Cardiac fibroblast (primary cell): ENCODE measurements at regions not wholly inside any gene's neighbourhood (a gene's known extent, or its start where the extent isn't known, plus 50 kb on each side); places are given as distances from the start of the nearest gene placed in this dataset.

Experiments
- DNase-seq, 2 donors: peaks; one replicate each; pipeline versions ENCODE4 v3.0.0 to v3.0.0-alpha.2; 2010; ENCODE audit warnings: low read depth in 2 of 2
- H3K4me3 ChIP-seq, 2 donors: replicated peaks in 1 of 2; 1 replicate in 1 of 2; 2 replicates in 1 of 2; pipeline ENCODE4 v1.5.1; 2011; ENCODE audit warnings: low read depth in 2 of 2, low read length in 2 of 2, mild to moderate bottlenecking in 2 of 2, moderate library complexity in 1 of 2
- TF ChIP-seq, protein P1 (sequence below): IDR thresholded peaks from one replicate; pipeline ENCODE4 v1.5.1; 2011; ENCODE audit warnings: low read depth, mild to moderate bottlenecking, low read length, inconsistent platforms

DNA sequence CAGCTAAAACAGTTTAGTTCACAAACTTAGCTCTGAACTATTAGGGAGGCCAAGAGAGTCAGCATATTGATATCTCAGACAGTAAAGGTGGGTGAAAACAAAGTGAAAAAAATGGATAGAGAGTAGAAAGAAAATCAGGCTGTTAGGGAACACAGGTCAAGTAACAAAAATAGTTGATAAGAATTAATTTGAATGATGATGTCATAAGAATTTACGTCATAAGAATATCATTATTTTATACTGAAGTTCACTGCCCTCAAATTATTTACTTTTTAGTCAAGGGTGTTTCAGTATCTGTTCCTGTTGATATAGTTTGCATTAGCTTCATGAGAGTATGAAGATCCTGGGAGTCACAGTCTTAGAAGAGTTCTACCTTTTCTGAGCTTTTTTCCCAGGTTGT, 1134.6 kb downstream of the SI start:
- no peak overlapping the region for H3K4me3 ChIP-seq
- DNase-seq: no peak
- TF ChIP-seq, protein P1, sequence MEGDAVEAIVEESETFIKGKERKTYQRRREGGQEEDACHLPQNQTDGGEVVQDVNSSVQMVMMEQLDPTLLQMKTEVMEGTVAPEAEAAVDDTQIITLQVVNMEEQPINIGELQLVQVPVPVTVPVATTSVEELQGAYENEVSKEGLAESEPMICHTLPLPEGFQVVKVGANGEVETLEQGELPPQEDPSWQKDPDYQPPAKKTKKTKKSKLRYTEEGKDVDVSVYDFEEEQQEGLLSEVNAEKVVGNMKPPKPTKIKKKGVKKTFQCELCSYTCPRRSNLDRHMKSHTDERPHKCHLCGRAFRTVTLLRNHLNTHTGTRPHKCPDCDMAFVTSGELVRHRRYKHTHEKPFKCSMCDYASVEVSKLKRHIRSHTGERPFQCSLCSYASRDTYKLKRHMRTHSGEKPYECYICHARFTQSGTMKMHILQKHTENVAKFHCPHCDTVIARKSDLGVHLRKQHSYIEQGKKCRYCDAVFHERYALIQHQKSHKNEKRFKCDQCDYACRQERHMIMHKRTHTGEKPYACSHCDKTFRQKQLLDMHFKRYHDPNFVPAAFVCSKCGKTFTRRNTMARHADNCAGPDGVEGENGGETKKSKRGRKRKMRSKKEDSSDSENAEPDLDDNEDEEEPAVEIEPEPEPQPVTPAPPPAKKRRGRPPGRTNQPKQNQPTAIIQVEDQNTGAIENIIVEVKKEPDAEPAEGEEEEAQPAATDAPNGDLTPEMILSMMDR: no peak

DNA sequence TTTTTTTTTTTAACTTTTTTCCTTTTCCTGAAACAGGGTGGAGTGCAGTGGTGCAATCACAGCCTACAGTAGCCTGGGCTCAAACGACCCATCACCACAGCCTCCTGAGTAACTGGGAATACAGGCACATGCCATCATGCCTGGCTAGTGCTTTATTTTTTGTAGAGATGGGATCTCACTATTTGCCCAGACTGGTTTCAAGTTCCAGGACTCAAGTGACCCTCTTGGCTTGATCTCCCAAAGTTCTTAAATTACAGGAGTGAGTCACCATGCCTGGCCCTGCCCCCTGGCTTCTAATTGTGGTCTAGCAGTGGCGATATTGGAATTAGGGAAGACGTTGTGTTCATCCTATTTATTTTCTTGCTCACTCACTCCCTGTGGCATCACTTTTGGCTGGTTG, 1138.4 kb downstream of the SI start:
- H3K4me3 ChIP-seq: no peak overlapping the region
- TF ChIP-seq, protein P1: no peak
- no peak for DNase-seq

DNA sequence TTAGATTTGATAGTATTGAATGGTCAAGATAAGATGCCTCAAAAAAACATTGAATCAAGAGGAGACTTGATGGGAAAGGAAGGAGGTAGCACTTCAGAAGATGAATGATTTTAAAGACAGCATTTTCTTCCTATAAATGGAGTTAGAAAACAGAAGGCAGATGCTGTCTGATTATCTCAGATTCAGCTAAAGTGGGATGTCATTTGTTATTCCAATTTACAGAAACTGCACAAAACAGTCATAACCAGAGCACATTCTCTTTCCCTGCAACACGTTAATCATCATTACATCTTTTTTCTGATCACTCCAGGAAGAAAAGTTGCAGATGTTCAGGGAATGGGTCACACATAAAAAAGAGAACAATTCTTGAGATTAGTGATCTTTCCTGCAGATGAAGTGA, 1141.8 kb downstream of the SI start:
- TF ChIP-seq, protein P1: no peak
- H3K4me3 ChIP-seq: no peak overlapping the region
- DNase-seq: no peak

DNA sequence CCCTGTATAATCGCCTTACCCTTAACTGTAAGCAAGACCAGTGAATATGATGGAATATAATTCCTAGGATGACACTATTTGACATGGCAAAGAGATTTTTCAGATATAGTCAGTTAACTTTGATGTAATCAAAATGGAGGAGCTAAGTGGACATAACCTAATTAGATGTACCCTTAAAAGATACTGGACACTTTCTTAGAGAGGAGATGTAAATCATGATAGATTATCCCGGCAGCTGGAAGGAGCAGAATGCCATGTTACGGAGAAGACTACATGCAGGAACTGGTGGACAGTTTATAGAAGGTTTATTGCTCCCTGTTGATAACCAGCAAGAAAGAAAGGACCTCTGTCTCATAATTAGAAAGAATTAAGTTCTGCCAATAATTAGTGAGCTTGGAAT, 1142.9 kb downstream of the SI start:
- no peak for DNase-seq

DNA sequence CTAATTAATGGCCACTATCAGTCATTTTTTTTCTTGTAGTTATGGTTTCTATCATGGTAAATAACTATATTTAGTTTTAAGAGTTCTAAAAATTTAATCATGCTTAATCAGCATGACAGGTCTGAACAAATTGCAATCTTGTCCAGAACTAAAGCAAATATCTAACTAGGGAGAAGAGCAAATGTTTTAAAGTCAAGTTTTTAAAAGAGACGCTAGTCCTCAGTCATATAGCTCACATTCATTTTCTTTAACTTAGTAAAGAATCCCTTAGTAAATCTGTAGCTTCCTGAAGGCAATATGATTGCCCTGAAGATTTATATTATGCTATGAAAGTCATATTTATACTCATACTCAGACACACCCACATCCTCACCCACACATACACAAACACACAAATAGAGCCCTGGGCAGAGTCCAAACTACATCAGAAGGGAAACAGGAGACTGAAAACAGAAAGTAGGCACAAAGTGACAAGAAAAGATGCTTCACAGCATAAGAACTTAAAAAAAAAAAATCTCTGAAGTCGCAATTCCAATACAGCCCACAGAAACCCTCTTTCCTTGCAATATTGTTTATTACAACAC, 1149.1 kb downstream of the SI start:
- TF ChIP-seq, protein P1: no peak
- no peak overlapping the region for H3K4me3 ChIP-seq
- DNase-seq: no peak

More for the DNA sequence above, 1142.9 kb downstream of the SI start:
- TF ChIP-seq, protein P1: no peak
- H3K4me3 ChIP-seq: no peak overlapping the region

DNA sequence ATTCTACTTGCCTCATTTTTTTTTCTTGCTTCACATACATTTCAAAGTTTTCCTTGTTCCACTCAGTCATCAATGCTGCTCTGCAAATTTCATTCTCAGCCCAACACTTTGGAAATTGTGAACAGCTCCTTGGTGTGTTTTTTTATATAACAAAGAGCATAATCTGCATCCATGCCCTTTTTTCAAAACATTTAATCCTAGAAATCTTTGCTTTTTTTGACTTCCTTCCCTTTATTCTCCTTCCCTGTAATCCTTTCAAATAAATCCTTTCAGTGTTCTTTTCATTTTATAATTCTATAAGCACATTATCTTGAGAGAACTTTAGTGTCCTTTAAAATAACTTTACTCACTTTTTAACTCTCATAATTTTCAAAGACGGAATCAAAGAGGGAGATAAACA, 1150.8 kb downstream of the SI start:
- DNase-seq: no peak
- TF ChIP-seq, protein P1: no peak

DNA sequence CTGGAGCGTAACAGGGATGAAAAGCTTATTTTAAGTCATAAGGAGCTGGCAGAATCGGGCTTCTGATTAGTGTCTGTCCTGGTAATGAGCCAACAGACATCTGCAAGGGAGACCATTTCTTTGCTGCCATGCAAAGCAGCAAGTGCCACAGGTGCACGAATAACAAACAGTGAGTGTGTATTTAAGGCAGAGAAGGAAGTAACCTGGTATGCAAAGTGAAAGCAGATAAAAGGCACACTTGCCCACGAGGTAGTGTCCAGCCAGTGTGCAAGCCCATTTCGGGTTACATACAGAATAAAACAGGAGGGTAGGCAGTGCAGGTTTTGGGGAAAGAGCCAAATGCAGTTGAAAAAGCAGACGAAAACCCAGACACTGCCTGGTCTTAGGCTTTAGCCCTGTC, 1153.7 kb downstream of the SI start:
- DNase-seq: no peak
- TF ChIP-seq, protein P1: no peak
- H3K4me3 ChIP-seq: no peak overlapping the region

More for the DNA sequence above, 1150.8 kb downstream of the SI start:
- no peak overlapping the region for H3K4me3 ChIP-seq
